Naive thymus-derived CD4-positive, alpha-beta T cell (primary cell): ENCODE measurements at regions not wholly inside any gene's neighbourhood (a gene's known extent, or its start where the extent isn't known, plus 50 kb on each side); places are given as distances from the start of the nearest gene placed in this dataset.

ENCODE experiments used
- ATAC-seq: fragments of 150-1000 bp; cut with Tn5 transposase; 2 replicates; pipeline ENCODE4 v1.10.0; 2021; ENCODE audit warnings: mild to moderate bottlenecking, moderate library complexity
- CTCF ChIA-PET: fragments of 350-600 bp; sonication (Branson Sonifier 250); formaldehyde crosslinking; loops from one replicate; lab custom pipeline; 2021; ENCODE audit warnings: antibody characterized with exemption; lab: Charles Lee
- POLR2A ChIA-PET: fragments of 350-600 bp; sonication (Branson Sonifier 250); formaldehyde crosslinking; loops from one replicate; lab custom pipeline; 2021; ENCODE audit warnings: antibody characterized with exemption, inconsistent platforms; lab: Charles Lee
- DNase-seq, 9 donors: peaks; one replicate each; pipeline versions ENCODE4 v3.0.0 to v3.0.0-alpha.2; 2020 to 2022; ENCODE audit warnings: mixed read lengths in 1 of 9
- H3K27ac ChIP-seq: one replicate; pipeline ENCODE4 v1.7.0; 2013; ENCODE audit warnings: mild to moderate bottlenecking, low read depth, low read length, moderate library complexity
- H3K27me3 ChIP-seq, 2 donors: one replicate each; pipeline ENCODE4 v1.7.0; 2013; ENCODE audit warnings: low read length in 2 of 2, mild to moderate bottlenecking in 2 of 2, moderate library complexity in 2 of 2; ENCODE audit not compliant: control insufficient read depth in 2 of 2, insufficient read depth in 2 of 2
- H3K36me3 ChIP-seq, 3 experiments: 1 replicate in 2 of 3; 2 replicates in 1 of 3; pipeline ENCODE4 v1.7.0; 2013; ENCODE audit warnings: low read length in 3 of 3, mild to moderate bottlenecking in 3 of 3, moderate library complexity in 1 of 3; ENCODE audit not compliant: insufficient read depth in 3 of 3, control insufficient read depth in 2 of 3
- H3K4me1 ChIP-seq, 2 donors: one replicate each; pipeline ENCODE4 v1.7.0; 2013; ENCODE audit warnings: low read length in 2 of 2, mild to moderate bottlenecking in 2 of 2, moderate library complexity in 1 of 2; ENCODE audit not compliant: control insufficient read depth in 2 of 2, insufficient read depth in 2 of 2
- H3K4me3 ChIP-seq: 2 replicates; pipeline ENCODE4 v1.7.0; 2013; ENCODE audit warnings: mild to moderate bottlenecking, low read length
- H3K9me3 ChIP-seq, 3 experiments: 1 replicate in 2 of 3; 2 replicates in 1 of 3; pipeline ENCODE4 v1.7.0; 2013; ENCODE audit warnings: low read length in 3 of 3; ENCODE audit not compliant: control insufficient read depth in 2 of 3
- H3K27ac Mint-ChIP-seq, 9 donors: one replicate each; pipeline ENCODE4 v1.8.0; 2020 to 2022; ENCODE audit warnings: mixed read lengths in 9 of 9, mild to moderate bottlenecking in 8 of 9, moderate library complexity in 5 of 9, inconsistent platforms in 2 of 9
- H3K27me3 Mint-ChIP-seq, 5 donors: one replicate each; pipeline ENCODE4 v1.8.0; 2021 to 2022; ENCODE audit warnings: mixed read lengths in 5 of 5, mild to moderate bottlenecking in 1 of 5
- H3K36me3 Mint-ChIP-seq, 5 donors: one replicate each; pipeline ENCODE4 v1.8.0; 2020 to 2022; ENCODE audit warnings: mixed read lengths in 5 of 5, mild to moderate bottlenecking in 3 of 5, inconsistent platforms in 1 of 5
- H3K4me1 Mint-ChIP-seq, 7 donors: one replicate each; pipeline ENCODE4 v1.8.0; 2020 to 2022; ENCODE audit warnings: mixed read lengths in 7 of 7, mild to moderate bottlenecking in 3 of 7, inconsistent platforms in 1 of 7
- H3K4me3 Mint-ChIP-seq, 10 donors: one replicate each; pipeline ENCODE4 v1.8.0; 2020 to 2022; ENCODE audit warnings: mild to moderate bottlenecking in 10 of 10, mixed read lengths in 10 of 10, moderate library complexity in 6 of 10, inconsistent platforms in 2 of 10
- H3K9me3 Mint-ChIP-seq, 11 donors: one replicate each; pipeline ENCODE4 v1.8.0; 2020 to 2022; ENCODE audit warnings: mixed read lengths in 11 of 11, mild to moderate bottlenecking in 4 of 11, inconsistent platforms in 1 of 11, moderate library complexity in 1 of 11
- intact Hi-C, 2 donors: fragments of 100-400 bp; cut with micrococcal nuclease; formaldehyde crosslinking; loops; one replicate each; pipeline ENCODE4 v1.15.1; 2023

GRCh38 chr6:33874136-33874760 is 70.4 kb upstream of the MLN start:
- Mint-ChIP-seq H3K27ac (peak overlapping the region in 1 of 9 donors; percentile 62), H3K4me3 (peak overlapping the region in 2 of 10 donors; percentile 17 to 35)
- CTCF ChIA-PET, result interaction anchor here (0.7 kb wide), 1 partner anchor 35 kb away, joined by 3 read pairs; no protein-coding TSS in a partner anchor

DNA sequence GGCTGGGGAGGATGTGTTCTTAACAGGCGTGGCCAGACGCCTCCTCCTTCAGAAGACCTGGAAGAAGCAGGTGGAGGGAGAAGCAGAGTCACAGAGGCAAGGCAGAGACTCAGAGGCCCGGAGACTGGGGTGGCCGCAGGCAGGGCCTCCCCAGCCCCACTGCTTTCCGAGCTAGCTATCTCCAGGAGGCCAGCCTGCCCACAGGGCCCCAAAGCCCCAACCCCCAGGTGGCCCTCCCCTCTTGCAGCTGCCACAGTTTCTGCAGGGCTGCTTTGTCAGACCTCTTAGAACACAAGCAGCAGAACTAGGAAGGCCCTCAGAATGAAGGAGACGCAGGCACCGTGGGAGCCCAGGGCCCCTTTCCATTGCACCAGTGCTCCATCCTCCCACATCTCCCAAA is 69.0 kb upstream of the MLN start:
- ATAC-seq (no peak), DNase-seq (no peak)
- Histone ChIP-seq H3K36me3 (no peaks in the 10 kb centered on the region), H3K4me3 (no peak overlapping the region), H3K9me3 (no peaks in the 10 kb centered on the region), H3K4me1 (no peaks in the 10 kb centered on the region), H3K27ac (no peak overlapping the region), H3K27me3 (no peaks in the 10 kb centered on the region)
- CTCF ChIA-PET, result no interaction called here
- Mint-ChIP-seq H3K27ac (no peak overlapping the region), H3K27me3 (peaks cover 0 to 19% (median 0%) of the 10 kb centered on the region in 5 donors), H3K4me3 (no peak overlapping the region), H3K36me3 (no peaks in the 10 kb centered on the region), H3K4me1 (peaks cover 5 to 27% (median 13%) of the 10 kb centered on the region in 7 donors), H3K9me3 (no peaks in the 10 kb centered on the region)
- POLR2A ChIA-PET, result no interaction called here
- intact Hi-C loops, result no loop called here

More at GRCh38 chr6:33874136-33874760, 70.4 kb upstream of the MLN start:
- Histone ChIP-seq H3K4me1 (no peaks in the 10 kb centered on the region), H3K9me3 (no peaks in the 10 kb centered on the region), H3K27ac (no peak overlapping the region), H3K36me3 (no peaks in the 10 kb centered on the region), H3K27me3 (no peaks in the 10 kb centered on the region), H3K4me3 (no peak overlapping the region)
- H3K4me1 Mint-ChIP-seq, result peaks cover 7 to 27% (median 13%) of the 10 kb centered on the region in 7 donors
- no peaks in the 10 kb centered on the region for H3K36me3 Mint-ChIP-seq
- H3K9me3 Mint-ChIP-seq, result no peaks in the 10 kb centered on the region
- peaks cover 0 to 19% (median 0%) of the 10 kb centered on the region in 5 donors for H3K27me3 Mint-ChIP-seq
- POLR2A ChIA-PET, result no interaction called here
- DNase-seq (no peak), ATAC-seq (no peak)
- intact Hi-C loops, result no loop called here

- ATAC-seq (no peak), DNase-seq (no peak)
- H3K4me1 ChIP-seq, result no peaks in the 10 kb centered on the region
- no peaks in the 10 kb centered on the region for H3K36me3 ChIP-seq
- Mint-ChIP-seq H3K27ac (no peak overlapping the region), H3K27me3 (peaks cover 0 to 28% (median 0%) of the 10 kb centered on the region in 5 donors), H3K4me1 (peaks cover 3 to 25% (median 7%) of the 10 kb centered on the region in 7 donors), H3K4me3 (no peak overlapping the region), H3K9me3 (peaks cover 0 to 13% (median 0%) of the 10 kb centered on the region in 11 donors), H3K36me3 (peaks cover 0 to 6% (median 3%) of the 10 kb centered on the region in 5 donors)
- no peaks in the 10 kb centered on the region for H3K9me3 ChIP-seq
- H3K4me3 ChIP-seq, result no peak overlapping the region
- CTCF ChIA-PET, result no interaction called here
- no peaks in the 10 kb centered on the region for H3K27me3 ChIP-seq
- intact Hi-C loops, result no loop called here
- POLR2A ChIA-PET, result interaction anchor here (0.6 kb wide), 1 partner anchor 30 kb away, joined by 3 read pairs; no protein-coding TSS in a partner anchor
- H3K27ac ChIP-seq, result no peak overlapping the region
Observed at GRCh38 chr6:33869826-33870423, 66.1 kb upstream of the MLN start.

GRCh38 chr6:33869121-33869520 is 65.3 kb upstream of the MLN start:
- ATAC-seq, result no peak
- H3K36me3 Mint-ChIP-seq, result peaks cover 0 to 6% (median 3%) of the 10 kb centered on the region in 5 donors
- H3K4me3 Mint-ChIP-seq, result no peak overlapping the region
- Histone ChIP-seq H3K27ac (no peak overlapping the region), H3K4me3 (no peak overlapping the region), H3K4me1 (peaks cover 0 to 1% of the 10 kb centered on the region in 2 donors), H3K36me3 (no peaks in the 10 kb centered on the region), H3K9me3 (no peaks in the 10 kb centered on the region), H3K27me3 (no peaks in the 10 kb centered on the region)
- peak overlapping the region in 1 of 9 donors; percentile 53 for H3K27ac Mint-ChIP-seq
- peaks cover 1 to 18% (median 2%) of the 10 kb centered on the region in 7 donors for H3K4me1 Mint-ChIP-seq
- ChIA-PET CTCF (no interaction called here), POLR2A (interaction anchor here (0.6 to 0.7 kb wide), 2 partner anchors 31 to 36 kb away, joined by 3 read pairs; no protein-coding TSS in a partner anchor)
- H3K27me3 Mint-ChIP-seq, result peaks cover 0 to 28% (median 0%) of the 10 kb centered on the region in 5 donors
- no peak for DNase-seq
- intact Hi-C loops, result no loop called here
- H3K9me3 Mint-ChIP-seq, result peaks cover 0 to 13% (median 0%) of the 10 kb centered on the region in 11 donors

- Mint-ChIP-seq H3K4me1 (peaks cover 6 to 18% (median 6%) of the 10 kb centered on the region in 7 donors), H3K4me3 (no peak overlapping the region), H3K27ac (peak overlapping the region in 1 of 9 donors; percentile 27), H3K27me3 (peaks cover 0 to 28% (median 0%) of the 10 kb centered on the region in 5 donors), H3K36me3 (peaks cover 0 to 9% (median 3%) of the 10 kb centered on the region in 5 donors), H3K9me3 (peaks cover 0 to 13% (median 0%) of the 10 kb centered on the region in 11 donors)
- no peak for ATAC-seq
- no peak overlapping the region for H3K27ac ChIP-seq
- peaks cover 0 to 8% of the 10 kb centered on the region in 2 donors for H3K4me1 ChIP-seq
- CTCF ChIA-PET, result no interaction called here
- intact Hi-C loops, result no loop called here
- DNase-seq, result no peak
- no peaks in the 10 kb centered on the region for H3K36me3 ChIP-seq
- no peaks in the 10 kb centered on the region for H3K9me3 ChIP-seq
- POLR2A ChIA-PET, result no interaction called here
- H3K27me3 ChIP-seq, result no peaks in the 10 kb centered on the region
- H3K4me3 ChIP-seq, result no peak overlapping the region
Observed at GRCh38 chr6:33868141-33868540, 64.3 kb upstream of the MLN start.

- intact Hi-C loops, result no loop called here
Observed at GRCh38 chr6:33865478-33866077, 61.8 kb upstream of the MLN start.

More at GRCh38 chr6:33865478-33866077, 61.8 kb upstream of the MLN start:
- peaks cover 14 to 24% of the 10 kb centered on the region in 2 donors for H3K4me1 ChIP-seq
- peaks cover 0 to 22% (median 6%) of the 10 kb centered on the region in 5 donors for H3K27me3 Mint-ChIP-seq
- no peak overlapping the region for H3K27ac Mint-ChIP-seq
- H3K36me3 ChIP-seq, result no peaks in the 10 kb centered on the region
- no peaks in the 10 kb centered on the region for H3K27me3 ChIP-seq
- H3K4me3 ChIP-seq, result no peak overlapping the region
- no peaks in the 10 kb centered on the region for H3K9me3 ChIP-seq
- DNase-seq, result no peak
- H3K27ac ChIP-seq, result no peak overlapping the region
- peaks cover 0 to 13% (median 0%) of the 10 kb centered on the region in 11 donors for H3K9me3 Mint-ChIP-seq
- peaks cover 0 to 9% (median 3%) of the 10 kb centered on the region in 5 donors for H3K36me3 Mint-ChIP-seq
- no peak for ATAC-seq
- peaks cover 19 to 29% (median 24%) of the 10 kb centered on the region in 7 donors for H3K4me1 Mint-ChIP-seq
- CTCF ChIA-PET, result no interaction called here
- H3K4me3 Mint-ChIP-seq, result no peak overlapping the region
- POLR2A ChIA-PET, result interaction anchor here (0.9 kb wide), 1 partner anchor 39 kb away, joined by 3 read pairs; no protein-coding TSS in a partner anchor
